Ramos (cell line): ENCODE measurements at regions not wholly inside any gene's neighbourhood (a gene's known extent, or its start where the extent isn't known, plus 50 kb on each side); places are given as distances from the start of the nearest gene placed in this dataset.
"Not testable (repeated sequence)": the region's sequence is repeated elsewhere in the genome, so short reads cannot be mapped to it uniquely, and the experiment has no call there.

Source experiments
- in situ Hi-C: fragments of 300-500 bp; cut with MboI; formaldehyde crosslinking; loops from one replicate; pipeline ENCODE4 v1.14.3; 2022; ENCODE audit warnings: low sequenced_read_pairs; ENCODE audit not compliant: unreplicated experiment

- in situ Hi-C loops, result no loop called here
Measured at GRCh38 chr12:105574056-105574715, 243.7 kb downstream of the C12orf75 start.

DNA sequence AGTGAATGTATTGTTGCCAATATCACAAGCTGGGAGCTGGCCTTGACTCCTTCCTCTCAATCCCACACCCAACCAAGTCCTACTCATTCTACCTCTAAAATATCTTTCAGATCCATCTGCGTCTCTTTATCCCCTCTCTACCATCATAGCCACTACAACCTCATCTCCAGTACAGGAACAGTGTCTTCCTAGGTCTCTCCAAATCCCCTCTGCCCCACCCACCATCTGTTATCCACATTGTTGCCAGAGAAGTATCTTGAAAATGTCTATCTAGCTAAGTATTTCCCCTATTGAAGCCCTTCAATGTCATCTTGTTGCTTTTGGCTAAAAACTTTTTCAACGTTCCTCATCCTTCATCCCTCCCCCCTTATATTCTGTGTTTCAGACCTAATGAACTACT, 244.7 kb downstream of the C12orf75 start:
- in situ Hi-C loops, result no loop called here

- in situ Hi-C loops, result no loop called here
Measured at GRCh38 chr12:105576261-105576660, 245.8 kb downstream of the C12orf75 start.

- in situ Hi-C loops, result no loop called here
Measured at GRCh38 chr12:105580821-105581352, 250.4 kb downstream of the C12orf75 start.

DNA sequence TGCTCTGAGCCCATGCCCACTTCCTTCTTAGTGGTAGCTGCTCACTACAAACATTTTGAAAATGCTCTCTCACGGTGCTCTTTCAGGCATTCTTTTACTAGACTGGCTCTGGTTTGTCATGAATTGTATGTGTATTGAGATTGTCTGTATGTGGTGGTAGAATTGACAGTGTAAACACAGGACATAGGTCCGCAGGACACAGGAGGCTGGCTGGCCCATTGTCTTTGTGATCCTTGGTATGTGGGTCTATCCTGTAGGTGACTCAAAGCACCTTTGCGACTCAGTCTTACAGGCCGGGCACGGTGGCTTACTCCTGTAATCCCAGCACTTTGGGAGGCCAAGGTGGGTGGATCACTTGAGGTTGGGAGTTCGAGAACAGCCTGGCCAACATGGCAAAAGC, 250.9 kb downstream of the C12orf75 start:
- in situ Hi-C loops, result no loop called here

DNA sequence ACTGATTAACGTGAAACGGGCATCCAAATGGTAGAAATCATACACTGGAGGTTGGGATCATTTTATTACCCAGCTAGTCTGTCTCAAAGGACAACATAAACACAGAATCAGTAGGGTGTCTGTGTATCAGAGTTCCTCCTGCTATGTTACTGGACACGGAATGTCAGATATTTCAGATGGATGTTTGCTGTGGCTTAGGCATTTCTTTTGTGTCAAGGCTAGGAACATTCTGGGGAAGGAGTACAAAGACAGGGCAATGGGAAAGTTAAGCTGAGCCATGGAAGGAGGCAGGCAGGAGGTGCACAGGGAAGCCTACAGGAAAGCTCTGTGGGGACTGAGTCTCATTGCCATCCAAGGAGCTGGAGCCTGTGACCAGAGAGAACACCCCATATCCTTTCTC, 254.6 kb downstream of the C12orf75 start:
- in situ Hi-C loops, result no loop called here

DNA sequence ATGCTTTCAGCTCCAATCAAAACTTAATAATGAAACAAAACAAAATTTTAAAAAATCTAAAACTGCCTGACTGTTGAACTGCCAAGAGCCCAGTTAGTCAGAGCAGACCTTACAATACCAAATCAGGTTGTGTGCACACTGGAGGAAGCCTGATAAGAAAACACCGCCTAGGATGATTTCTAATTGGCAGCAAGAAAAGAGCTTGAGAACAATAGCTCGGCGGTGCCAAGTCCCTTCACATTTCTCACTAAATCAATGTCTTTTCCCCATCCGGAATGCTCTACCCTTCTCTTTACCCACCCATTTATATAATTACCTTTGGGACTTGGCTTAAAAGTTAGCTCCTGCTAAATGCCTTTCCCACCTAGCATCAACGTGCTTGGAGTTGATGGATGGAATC, 256.7 kb downstream of the C12orf75 start:
- in situ Hi-C loops, result no loop called here

DNA sequence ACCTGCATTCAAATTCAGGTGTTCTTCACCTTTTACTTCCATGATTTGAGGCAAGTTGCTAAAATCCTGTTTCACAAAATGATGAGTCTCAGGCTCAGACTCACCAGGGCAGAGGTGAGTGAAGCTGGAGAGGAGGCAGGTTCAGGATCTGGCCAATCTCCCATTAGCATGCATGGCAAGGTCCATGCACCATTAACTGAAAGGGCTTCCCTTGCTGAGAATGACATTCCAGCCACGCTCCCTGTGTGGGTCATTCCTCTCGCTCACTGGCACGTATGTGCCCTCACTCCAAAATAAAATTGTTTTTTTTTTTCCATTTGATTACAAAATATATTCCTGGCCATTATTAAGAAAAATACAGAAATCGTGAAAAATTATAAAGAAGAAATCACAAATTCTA, 257.6 kb downstream of the C12orf75 start:
- in situ Hi-C loops, result no loop called here

- in situ Hi-C loops, result no loop called here
Measured at GRCh38 chr12:105590571-105590970, 260.1 kb downstream of the C12orf75 start.

DNA sequence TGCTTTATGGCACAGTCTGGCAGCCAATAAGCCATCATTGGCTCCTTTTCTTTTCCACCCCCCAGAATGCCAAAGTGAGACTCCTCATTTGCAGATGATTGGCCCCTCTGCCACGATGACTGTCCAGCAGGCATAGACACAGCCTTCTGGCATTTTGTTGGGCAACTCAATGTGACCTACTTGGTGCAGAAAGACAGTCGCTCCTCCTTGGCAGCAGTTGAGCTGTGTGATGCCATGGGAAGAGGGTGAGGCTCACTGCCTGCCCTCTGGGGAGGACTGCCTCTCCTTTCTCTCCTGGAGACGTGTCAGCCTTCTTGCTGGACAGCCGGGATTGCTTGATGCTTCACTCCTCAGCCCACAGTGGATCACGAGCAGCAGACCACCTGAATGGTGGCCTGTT, 264.9 kb downstream of the C12orf75 start:
- in situ Hi-C loops, result no loop called here

- in situ Hi-C loops, result no loop called here
Measured at GRCh38 chr12:105596731-105597130, 266.2 kb downstream of the C12orf75 start.

GRCh38 chr12:105598031-105598430, 267.5 kb downstream of the C12orf75 start:
- in situ Hi-C loops, result no loop called here

- in situ Hi-C loops, result no loop called here
Measured at GRCh38 chr12:105600911-105601545, 270.5 kb downstream of the C12orf75 start.

- in situ Hi-C loops, result not testable (repeated sequence)
Measured at GRCh38 chr12:105602312-105602711, 271.8 kb downstream of the C12orf75 start.

DNA sequence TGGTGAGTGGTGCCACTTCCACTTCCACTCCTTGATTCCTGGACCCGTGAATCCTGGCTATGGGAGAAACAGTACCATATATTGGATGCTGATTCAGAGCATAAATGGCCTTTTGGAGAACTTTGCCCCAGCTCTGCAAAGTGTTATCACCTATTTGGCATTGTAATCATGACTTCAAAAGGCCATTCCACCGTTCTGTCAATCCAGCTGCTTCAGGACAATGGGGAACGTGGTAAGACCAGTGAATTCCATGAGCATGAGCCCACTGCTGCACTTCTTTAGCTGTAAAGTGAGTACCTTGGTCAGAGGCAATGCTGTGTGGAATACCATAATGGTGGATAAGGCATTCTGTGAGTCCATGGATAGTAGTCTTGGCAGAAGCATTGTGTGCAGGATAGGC, 273.8 kb downstream of the C12orf75 start:
- in situ Hi-C loops, result not testable (repeated sequence)

- in situ Hi-C loops, result not testable (repeated sequence)
Measured at GRCh38 chr12:105606613-105607012, 276.1 kb downstream of the C12orf75 start.

DNA sequence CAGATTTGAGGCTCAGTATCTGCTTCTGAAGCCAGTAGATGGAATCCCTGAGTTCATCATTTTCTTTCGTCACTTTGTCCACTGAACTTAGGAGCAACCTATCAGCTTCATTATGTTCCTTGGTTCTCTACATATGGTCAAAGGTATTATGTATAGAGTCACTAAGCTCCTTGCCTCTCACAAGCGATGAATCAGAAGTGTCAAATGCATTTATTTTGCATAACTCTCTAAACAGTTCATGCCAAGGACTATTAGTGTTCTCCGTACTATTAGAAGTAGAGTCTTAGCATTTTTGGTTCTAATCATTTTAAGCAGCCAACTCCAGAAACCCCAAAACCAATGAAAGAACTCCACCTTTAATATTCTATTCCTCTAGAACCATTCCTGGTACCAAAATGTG, 278.5 kb downstream of the C12orf75 start:
- in situ Hi-C loops, result not testable (repeated sequence)

DNA sequence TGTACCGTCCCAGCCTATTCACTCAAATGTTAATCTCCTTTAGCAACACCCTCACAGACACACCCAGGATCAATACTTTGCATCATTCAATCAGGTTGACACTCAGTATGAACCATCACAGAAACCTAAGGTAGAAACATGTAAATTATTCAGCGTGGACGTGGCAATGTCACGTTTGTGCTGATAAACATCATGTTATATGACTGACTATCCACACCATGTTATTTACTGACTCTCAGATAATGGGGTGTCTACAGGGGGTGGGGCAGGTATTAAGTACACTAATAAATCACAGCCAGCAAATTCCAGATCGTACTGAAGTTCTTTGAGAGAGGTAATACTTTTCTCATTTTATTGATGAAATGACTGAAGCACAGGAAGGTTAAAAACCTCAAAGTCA, 280.0 kb downstream of the C12orf75 start:
- in situ Hi-C loops, result no loop called here

DNA sequence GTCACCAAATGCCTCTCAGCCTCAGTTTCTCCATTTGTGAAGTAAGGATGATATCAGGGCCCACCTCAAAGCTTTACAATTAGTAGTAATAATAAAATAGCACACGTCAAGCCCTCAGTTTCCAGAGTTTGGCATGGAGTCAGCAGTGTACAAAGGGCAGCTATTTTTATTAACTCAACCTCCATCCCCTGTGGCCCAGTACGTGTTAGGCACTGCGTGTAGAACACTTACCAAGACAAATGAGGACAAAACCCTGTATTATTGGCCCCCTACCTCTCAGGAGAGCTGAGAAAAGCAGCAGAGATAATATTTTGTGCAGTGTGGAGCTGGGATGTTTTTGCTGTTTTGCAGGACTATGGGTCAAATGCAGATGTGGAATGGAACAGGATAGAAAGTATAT, 280.8 kb downstream of the C12orf75 start:
- in situ Hi-C loops, result no loop called here

DNA sequence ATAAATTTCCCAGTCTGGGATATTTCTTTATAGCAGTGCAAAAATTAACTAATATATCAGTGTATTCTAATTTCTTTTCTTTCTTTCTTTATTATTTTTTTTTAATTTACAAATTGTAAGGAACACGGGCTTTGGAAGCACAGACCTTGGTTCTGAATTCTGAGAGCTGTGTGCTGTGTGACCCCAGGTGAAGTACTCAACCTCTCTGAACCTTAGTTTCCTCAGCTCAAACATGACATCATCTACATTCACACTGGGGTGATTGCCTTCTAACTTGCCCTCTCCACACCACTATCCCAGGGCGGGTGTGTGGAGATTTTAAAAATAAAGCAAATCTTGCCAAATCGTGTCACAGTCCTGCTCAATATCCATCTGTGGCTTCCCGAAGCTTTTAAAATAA, 282.8 kb downstream of the C12orf75 start:
- in situ Hi-C loops, result no loop called here

DNA sequence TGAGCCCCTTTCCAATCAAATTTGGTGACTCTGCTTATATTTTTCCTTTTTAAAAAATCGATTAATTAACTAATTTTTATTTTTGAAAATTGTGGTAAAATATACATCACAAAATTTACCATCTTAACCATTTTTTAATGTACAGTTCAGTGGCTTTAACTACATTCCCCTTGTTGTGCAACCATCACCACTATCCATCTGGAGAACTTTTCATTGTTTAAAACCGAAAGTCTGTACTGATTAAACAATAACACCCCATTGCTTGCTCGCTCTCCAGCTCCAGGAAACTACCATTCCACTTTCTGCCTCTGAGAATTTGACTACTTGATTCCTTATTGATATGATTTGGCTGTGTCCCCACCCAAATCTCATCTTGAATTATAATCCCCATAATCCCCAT, 283.4 kb downstream of the C12orf75 start:
- in situ Hi-C loops, result no loop called here

DNA sequence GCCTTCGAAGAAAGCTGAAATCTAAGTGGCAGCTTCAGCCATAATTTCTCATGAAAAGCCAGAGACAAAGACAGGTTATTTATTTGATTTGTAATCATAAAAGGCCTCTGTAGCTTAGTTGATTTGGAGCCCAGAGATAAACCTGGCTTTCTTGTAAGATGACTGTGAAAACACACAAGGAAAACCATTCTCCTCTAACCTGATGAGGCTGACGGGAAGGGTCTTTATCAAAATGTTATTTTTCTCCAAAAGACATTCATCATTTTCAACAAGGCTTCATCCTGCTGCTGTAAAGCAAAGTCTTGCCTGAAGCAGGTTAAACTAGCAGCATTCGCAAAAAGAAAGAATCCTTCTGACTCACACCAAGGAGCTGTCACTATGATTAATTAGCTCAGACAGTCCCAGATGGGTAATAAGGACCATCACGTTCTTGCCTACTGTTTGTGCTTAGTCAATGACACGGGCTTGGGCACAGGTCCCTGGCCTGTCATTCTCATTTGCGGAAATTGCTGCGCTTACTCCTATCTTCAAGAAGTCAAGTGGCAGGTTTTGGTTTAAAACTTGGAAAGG, 286.6 kb downstream of the C12orf75 start:
- in situ Hi-C loops, result no loop called here
